NCI-H1436 (cell line): ENCODE measurements at regions not wholly inside any gene's neighbourhood (a gene's known extent, or its start where the extent isn't known, plus 50 kb on each side); places are given as distances from the start of the nearest gene placed in this dataset.
"Not testable (repeated sequence)": the region's sequence is repeated elsewhere in the genome, so short reads cannot be mapped to it uniquely, and the experiment has no call there.

Experiments used
- DNase-seq: peaks from one replicate; lab custom pipeline; 2025; lab: John Stamatoyannopoulos, UW

DNA sequence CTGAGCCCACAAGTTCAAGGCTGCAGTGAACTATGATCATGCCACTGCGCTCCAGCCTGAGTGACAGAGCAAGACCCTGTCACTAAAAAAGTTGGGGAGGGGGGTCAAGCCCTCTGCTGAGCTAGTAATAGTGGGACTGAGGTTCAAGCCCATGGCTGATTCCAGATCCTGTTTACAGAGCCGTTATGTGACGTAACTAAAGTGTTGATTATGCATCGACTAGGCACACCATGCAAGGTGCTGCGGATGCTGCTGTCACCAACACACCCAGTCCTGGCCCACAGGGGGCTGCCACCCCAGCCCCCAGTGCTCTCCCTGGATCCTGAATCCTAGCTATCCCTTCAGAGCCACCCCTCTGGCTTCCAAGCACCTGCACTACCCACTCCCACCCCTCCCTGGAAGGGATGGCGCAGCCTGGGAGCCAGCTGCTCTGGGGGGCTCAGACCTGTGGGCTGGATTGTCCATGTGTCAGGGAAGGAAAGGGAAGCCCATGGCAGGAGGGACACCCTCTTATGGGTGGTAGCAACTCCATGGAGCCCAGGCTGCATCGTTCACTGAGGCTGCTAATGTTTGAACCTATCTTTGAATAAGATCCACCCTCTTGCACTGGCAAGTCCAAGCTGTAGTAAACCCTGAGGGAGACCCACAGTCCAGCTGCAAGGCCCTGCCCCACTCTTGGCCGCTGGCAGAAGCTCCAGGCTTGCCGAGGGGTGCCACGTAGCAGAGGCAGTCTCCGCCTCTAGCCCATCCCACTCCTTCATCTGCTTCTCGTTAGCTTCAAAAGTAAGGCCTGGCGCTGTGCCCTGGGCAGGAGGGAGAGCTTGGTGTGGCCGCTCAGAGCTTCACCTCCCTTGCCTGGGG, 95.0 kb downstream of the SNX5 start:
- peak; percentile 52 for DNase-seq

DNA sequence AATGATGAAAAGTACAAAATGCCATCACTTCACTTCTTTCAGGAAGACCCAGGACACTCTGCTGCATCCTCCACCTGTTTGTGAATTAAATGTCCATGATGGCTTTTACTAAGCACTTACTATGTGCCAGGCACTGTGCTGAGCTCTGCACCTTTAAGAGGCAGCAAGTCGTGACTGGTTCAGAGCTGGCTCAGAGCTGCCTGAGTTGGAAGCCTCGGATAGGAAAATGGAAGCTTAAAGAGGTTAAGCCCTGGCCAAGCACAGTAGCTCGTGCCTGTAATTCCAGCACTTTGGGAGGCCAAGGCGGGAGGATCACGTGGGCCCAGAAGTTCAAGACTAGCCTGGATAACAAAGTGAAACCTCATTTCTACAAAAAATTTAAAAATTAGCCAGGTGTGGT, 95.6 kb downstream of the SNX5 start:
- no peak for DNase-seq

DNA sequence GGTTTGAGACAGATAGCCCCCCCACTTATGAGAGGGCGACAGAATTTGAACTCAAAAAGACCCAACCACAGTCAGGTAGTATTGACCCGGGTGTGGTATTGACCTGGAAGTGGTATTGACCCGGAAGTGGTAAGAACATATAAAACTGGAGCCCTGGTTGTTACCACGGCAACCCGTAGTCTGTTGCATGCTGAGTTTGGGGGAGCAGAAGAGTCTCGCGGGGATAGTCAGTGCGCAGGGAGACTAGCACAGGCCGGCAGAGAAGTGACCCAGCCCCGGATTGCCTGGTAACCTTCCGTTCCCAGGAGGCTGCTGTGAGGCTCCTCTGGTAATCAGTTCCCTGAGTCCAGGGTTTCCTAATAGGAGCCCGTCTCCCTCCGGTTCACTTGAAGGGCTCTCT, 96.2 kb downstream of the SNX5 start:
- DNase-seq = no peak

DNA sequence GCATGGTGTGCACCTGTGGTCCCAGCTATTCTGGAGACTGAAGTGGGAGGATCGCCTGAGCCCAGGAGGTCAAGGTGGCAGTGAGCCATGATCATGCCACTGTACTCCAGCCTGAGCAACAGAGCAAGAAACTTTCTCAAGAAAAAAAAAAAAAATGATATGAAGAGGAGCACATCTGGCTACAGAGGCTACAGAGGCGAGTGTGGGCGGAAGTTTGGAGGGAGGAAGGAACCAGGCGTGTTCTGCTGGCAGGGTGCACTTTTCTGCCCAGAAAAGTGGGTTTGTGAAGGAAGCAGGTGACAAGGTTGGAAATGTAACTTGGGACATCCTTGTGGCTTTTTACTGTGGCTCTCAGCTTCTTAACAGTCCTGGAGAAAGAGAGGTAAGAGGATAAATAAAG, 96.7 kb downstream of the SNX5 start:
- no peak for DNase-seq

DNA sequence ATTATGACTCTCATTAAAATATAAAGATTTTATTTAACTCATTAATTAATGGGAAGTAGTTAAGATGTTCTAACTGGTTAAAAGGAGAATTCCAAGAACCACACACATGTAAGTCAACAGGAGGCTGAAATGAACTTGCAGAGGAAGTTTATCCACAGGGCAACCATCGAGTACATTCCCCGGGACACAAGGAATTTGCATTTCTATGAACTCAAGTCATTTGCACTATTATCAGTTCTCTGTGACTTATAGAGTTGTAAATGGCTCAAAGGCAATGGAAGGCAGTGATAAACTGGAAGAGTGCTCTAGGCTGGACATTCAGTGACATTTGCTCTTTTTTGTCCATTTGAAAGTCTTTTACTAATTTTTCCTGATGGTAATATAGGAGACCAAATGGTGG, 97.4 kb downstream of the SNX5 start:
- no peak for DNase-seq

DNA sequence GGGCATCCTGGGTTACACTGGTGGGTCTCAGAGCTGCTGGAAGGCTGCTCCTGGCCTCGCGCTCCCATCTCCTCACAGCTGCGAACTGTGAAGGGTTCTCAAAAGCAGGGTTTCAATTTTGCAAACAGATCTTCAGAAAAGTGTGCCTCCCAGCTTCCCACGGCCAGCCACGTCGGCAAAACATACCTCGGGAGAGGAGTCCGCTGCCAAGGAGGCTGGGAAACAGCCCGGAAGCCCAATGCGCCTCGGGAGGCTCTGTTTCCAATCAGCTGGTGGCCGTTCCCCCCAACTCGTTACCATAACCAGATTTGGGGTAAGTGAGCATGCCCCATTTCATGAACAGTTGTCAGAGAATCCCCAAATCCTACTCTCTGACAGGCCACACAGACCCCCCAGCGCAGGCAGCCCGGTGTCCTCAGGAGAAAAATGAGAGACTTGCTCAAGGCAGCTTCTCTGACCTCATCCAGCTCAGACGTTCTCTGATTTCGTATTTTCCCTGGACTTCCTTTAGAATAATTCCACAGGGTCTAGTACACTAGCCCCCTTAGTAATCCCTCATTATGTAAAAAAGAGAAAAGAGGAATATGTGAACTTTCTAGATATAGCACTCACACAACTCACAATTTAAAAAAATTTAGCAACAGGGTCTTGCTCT, 98.4 kb downstream of the SNX5 start:
- DNase-seq = no peak

DNA sequence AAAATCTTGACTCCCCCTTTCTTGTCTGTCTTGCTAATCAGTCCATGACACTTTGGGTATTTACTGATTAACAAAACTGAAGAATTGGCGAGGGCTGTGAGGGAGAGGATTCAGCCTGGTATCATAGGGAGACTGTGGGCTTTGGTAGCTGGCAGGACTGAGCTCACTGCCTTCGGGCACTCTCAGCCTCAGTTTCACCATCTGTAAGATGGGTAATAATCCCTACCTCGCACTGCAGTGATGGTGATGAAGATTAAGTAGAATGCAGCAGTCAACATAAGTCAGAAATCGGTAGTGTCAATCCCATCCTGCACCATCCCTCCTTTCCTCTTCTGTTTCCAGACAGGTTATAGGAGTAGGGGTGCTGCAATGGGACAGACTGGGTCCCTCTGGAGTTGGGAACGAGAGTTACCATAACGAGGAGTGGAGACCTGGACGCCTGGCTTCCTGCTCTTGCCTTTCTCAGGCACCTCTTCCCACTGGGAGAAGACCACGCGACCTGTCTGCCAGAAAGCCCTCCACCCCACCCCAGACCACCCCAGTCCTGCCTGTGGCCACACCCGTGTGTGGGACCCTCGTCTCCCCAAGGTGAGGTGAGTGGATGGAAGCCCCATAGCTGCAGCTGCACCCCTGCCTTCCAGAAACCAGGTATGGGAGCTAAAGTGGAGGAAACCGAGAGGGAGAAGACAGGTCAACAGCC, 99.1 kb downstream of the SNX5 start:
- DNase-seq = no peak

DNA sequence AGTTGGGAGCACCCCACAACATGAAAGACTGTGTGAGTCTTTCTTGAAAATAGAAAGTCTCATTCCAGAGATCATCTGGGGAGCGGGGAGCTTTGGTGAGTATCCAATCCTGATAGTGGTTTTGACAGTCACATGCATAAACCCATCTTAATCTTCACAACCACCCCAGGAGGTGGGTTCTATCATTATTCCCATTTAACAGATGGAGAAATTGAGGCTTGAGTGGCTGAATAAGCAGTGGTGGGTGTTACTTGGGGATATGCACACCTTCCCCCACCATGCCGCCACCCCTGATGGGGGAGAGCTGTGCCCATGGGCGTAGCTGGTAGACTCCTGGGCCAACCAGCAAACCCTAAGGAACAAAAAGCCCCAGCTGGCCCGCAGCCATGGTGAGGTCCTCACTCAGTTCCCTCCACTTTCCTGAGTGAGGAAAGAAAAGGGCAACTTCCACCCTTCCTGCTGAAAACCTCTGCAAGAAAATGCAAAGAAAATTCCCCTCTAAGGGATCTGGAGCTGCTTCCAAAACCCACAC, 99.8 kb downstream of the SNX5 start:
- no peak for DNase-seq

DNA sequence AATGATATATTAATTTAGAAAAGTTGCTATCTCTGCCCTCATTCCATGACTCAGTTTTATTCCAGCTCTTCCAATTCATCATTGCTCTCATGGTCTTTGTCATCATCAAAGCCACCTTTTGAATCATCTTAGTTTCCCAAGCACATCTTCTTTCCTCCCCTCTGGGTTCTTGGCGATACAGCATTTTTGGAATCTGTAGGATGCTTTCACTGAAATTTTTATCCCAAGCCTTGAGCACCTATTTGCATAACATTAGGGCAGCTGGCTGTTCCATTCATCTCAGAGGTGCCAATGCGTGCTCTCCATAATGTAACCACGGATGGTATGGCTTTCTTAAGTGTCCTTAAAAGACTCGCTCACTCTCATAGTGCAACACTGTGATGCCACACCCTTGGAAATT, 100.4 kb downstream of the SNX5 start:
- DNase-seq = no peak

DNA sequence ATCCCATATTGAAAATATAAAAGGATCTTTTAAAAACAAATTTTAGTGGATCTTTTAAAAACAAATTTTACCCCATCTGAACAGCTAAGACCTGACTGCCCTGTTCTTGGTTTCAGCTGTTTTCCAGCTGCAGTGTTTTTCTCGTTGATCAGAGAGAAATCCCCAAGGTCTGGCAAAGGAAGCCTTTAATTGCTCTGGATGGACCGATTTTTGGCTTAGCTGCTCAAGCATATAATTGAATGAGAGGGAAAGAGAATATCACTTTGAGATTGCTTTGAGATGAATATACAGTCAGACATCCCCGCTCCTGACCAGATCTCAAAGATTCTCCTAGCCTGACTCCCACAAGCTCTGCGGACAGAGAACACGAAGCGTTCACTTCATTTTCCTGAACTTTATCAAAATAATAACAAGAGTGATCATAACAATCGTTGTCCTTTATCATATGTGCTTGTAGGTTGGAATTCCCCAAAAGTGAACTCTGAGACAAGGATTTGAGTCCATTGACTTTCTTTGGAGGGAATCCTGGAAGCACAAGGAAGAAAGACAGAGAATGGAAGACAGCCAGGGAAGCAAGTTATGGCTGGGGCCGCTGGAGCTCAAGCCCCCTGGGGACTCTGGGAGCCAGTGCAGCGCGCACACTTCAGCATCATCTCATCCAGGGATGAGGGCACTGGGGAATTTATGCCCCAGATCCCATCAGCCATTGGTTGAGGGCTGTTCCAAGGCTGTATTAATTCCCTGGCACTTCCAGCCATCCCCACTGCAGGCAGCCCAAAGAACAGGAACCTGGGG, 101.3 kb downstream of the SNX5 start:
- peak; percentile 40 for DNase-seq

DNA sequence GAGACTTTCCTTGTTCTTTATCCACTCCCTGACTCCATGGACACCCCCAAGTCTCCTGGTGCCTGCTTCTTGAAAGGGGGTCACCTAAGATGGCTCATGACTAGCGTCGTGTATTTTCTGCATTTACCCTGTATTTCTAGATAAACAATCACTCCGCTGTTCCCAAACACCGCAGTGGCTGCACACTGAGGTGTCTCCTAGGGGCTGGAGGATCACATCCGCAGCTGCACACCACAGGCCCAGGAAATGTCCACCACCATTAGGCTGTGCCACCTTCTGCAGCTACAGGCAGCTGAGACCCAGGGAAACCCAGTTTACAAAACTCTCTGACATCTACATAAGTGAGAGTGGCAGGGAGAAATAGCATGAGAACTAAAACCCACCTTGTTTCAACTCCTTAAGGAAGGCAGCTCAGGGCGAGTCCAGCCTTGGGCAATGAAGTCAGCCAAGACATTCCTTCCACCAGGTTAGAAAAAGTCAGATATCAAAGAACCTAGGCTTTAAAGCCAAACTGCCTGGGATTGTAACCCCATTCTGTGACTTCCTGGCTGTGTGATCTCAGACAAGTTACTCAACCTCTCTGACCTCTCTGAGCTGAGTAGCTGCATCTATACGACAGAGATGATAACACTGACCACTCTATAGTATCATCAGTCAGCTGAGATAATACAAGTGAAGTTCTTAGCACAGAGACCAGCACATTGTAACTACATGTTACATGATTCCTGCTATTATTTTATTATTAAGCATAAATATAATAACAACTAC, 102.2 kb downstream of the SNX5 start:
- DNase-seq = no peak

DNA sequence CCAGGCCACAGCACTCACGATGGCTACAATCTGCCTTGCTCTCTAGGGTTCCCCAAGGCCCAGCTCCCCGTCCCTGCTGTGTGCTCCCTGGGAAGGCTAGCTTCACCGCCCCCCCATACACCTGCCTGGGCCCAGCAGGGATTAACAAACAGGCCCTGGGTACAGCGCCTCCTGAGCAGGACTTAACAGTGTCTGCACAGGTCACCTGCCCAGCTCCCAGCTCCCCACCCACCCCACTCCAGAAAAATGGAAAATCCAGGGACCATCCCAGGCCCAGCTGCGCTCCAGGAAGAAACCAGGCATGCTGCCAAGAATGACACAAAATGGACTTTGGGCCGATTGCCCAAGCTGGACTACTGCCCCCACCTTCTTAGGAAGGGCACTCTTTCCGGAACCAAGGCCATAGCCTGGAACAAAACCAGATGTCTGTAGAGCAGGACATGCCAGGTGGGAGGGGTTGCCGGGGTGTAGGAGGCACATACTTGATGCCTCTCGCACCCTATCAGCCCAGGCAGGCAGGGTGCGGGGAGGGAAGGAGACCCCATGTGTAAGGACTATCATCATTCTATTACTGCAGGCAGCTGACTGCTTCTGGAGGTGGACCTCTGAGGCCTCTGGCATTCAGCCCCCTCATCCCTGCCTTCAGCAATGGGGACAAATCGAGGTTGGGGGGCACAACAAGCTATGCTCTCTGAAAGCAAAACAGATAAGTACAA, 104.9 kb downstream of the SNX5 start:
- no peak for DNase-seq

DNA sequence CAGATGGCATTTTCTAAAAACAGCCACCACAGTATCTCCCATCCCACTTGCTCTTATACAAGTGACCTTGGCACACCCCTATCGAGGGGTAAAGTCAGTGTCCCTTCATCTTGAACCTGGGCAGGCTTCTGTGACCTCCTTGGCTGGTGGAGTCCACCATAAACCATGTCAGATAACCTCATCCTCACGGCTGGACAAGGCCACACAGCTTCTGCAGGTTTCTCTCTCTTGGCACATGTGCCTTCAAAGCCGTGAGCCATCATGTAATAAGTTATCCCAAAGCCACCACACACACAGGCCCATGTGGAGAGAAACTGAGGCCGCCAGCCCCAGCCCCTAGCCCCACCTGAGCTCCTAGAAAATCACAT, 105.4 kb downstream of the SNX5 start:
- no peak for DNase-seq

DNA sequence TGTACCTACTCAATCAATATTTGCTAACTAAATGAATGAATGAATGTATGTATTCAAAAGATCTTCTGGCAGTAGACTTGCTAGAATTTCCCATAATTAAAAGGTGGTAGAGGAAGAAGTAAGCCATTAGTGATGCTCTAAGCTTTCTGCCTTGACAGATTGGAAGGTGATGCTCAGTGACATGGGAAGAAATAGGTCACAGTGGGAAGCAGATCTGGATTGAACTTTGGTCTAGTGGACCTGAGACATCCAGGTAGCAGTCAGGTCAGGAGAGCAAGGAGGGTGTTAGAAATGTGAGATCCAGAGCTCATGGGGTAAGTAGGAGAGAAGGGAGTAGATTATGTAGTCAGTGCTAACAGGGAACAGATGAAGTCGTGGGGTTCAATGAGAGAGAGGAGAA, 106.4 kb downstream of the SNX5 start:
- DNase-seq = no peak

DNA sequence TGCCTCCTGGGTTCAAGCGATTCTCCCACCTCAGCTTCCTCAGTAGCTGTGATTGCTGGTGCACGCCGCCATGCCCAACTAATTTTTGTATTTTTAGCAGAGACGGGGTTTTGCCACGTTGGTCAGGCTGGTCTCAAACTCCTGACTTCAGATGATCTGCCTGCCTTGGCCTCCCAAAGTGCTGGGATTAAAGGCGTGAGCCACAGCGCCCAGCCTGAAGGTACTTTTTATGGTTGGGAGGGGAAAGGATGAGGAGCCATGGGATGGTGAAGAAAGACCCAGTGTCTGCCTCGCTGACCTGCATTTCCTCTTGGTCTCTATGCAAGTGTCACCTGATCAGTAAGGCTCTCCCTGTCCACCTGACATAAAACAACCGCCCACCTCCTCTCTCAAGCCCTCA, 107.0 kb downstream of the SNX5 start:
- not testable (repeated sequence) for DNase-seq

DNA sequence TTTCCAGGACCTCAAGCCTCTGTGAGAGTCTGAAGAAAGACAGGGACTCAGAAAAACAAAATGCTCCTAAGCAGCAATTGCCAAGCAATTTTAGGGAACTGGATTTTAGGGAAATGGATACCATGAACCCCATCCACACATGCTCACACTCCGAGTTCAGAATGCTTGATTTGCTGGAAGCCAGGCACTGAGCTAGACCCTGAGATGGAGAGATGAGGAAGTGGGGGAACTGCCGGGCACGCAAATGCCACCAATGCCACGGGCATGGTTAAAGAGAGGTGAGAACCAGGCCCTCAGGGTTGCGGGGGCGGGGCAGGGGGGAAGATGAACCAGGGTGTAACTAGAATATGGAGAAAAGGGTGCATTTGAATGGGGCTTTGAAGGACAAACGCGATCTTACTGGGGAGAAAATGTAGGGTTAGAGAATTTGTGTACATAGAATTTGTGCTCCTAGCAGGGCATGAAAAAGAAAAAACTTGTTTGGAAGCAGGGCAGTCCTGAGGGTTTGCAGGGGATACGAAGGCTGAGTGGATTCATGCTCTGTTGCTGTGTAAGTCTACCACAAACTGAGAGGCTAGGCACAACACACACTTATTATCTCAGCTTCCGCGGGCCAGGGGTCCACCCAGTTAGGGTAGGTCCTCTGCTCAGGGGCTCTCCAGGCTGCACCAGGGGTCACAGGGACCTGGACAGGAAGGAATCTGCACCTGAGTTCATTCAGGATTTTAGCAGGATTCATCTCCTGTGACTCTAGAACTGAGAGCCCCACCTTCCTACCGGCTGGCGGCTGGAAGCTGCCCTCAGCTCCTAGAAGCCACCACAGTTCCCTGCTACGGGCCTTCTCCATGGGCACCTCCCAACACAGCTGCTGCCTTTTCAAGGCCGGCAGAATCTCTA, 108.0 kb downstream of the SNX5 start:
- DNase-seq = no peak

DNA sequence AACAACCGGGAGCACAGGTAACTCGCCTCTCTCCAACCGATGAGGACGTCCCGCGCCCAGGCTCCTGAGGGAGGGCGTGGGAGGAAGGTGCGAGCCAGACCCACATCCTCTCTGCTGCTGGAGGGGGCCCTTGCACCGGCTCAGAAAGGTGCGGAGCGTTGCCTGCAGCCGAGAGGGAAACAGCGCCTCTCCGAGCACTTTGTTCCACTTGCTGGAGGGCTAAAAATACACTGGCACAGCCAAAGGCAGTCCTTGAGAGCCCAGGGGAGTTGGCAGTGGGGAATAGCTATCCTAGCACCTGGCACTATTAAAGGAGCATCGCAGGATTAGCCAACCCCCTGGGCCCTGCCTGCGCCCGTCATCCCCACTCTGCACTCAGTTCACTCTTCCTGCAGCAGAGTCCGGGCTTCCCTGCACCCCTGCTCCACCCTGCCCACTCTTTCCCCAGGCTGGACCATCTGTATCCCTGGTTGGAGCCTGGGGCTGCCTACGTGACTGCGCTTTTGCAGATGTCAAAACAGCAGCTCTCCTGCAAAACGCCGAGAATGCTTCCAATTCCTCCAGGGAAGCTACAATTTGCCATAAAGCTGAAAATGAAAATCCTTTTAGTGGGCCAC, 108.9 kb downstream of the SNX5 start:
- DNase-seq = peak; percentile 63

DNA sequence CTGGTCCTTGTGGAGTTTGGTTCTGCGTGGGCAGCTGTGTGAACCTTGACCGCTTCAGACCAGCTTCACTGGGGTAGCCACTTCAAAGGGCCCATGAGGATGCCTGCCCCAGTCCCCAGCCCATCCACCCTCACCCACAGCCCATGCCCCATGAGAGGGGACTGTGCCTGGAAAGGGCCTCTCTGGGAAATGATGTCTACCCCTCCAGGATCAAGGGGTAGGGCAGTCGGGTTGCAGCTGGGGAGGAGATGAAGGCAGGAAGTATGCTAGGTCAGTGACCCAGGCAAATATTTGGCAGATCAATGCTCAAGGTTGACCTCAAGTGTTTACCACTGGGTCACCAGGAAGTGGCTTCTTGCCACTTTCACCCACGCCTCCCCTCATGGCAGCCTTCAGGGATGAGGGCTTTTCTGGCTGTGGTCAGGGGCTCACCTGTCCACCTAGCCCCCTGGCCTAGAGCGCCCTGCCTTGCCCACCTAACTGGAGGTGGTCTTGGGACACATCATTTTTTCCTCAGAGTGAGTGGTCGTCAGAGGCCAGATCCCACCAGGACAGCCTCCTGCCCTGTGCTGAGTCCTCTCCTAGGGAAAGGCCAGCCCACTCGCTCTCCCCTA, 109.5 kb downstream of the SNX5 start:
- no peak for DNase-seq
